Activated effector memory CD4-positive, alpha-beta T cell treated with anti-CD3 and anti-CD28 coated beads, Interleukin-2, amount 50 U/mL, for 16 hours (primary cell): ENCODE measurements at regions not wholly inside any gene's neighbourhood (a gene's known extent, or its start where the extent isn't known, plus 50 kb on each side); places are given as distances from the start of the nearest gene placed in this dataset.

Experiments
- DNase-seq: peaks from one replicate; pipeline ENCODE4 v3.0.0-alpha.2; 2020

DNA sequence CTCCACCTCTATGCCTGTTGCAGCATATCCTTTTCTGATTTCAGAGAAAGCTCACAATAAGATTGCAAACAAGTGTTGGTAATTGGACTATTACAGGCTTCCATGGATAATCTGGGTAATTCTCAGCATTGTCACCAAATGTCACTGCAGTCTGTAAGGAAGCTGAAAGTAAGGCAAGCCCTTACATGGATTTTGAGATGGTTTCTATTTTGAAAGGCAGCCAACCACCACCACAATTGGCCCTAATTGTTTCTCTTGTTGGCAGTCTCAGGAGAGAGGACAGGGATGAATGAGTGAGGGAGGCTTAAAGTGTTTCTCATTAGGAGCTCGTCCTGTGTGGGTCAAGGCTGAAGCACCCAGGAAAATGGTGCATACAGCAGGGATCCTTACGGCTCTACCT is 879.9 kb downstream of the TUSC7 start:
- DNase-seq: no peak

DNA sequence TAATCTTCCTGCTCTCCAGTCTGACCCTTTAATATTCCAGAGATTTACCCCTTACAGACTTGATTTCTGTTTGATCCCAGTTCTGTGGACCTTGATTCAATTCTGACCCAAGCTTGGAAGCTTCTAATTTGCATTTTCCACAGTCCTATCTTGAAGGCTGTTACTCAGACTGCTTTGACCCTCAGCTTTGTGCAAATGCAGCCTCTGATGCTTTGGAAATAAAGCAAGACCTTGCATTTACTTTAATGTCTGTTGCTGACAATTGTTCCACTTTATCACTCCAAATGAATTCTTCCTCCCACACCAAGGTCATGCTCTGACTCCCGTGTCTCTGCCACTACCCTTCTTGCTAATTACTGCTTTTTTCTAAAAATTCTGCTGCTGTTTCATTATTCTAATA is 886.0 kb downstream of the TUSC7 start:
- no peak for DNase-seq

DNA sequence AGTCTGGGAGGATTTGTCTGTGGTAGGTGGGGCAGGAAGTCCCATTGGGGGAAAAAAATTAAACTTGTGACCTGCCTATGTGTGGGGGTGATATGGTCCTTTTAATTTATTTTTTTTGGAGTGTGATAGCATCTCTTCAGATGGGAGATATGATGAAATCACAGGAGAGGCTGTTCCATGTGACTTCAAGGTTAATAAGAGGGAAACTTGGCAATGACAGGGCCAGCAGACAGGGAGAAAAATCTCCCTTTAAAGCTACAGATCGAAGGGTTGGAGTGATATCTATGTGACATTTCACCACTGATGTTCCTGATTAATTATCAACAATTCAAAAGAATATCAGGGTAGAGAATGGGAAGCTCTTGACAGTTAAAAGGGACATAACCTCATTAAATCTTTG is 886.9 kb downstream of the TUSC7 start:
- no peak for DNase-seq

DNA sequence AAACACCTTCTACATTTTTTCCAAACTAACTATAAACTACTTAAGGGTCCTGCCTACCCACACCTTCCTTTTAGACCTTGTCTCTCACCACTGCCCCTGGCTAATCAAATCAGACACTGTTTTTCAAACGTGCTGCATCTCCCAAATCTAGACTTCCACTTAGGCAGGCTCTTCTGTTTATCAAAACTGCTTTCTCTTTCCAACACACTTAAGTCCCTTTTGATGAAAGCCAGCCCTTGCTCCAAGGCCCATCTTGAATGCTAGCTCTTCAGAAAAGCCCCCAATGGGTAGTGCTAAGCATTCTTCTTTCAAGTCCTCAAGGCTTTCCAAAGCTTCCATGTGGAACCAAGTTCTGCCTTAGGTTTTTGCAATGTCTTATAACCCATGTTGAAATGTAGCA is 888.3 kb downstream of the TUSC7 start:
- DNase-seq: no peak

DNA sequence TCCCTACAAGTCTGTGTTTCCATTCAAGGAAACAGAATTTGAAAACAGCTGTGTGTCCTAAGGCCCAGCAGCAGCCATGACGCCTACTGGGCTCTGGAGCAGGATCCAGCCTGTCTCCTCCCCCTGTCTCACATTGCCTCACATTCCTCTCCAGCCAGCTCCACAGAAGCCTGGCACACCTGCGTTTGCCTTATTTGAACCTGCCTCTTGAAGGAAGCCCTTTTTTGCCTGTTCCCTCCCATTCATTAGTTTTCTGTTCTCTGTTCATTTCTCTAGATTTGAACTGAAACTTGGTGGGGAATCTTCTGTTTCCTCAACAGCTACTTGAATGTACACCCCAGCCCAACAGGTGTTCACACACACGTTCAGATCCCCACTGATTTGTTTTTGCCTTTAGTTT is 890.5 kb downstream of the TUSC7 start:
- DNase-seq: no peak

DNA sequence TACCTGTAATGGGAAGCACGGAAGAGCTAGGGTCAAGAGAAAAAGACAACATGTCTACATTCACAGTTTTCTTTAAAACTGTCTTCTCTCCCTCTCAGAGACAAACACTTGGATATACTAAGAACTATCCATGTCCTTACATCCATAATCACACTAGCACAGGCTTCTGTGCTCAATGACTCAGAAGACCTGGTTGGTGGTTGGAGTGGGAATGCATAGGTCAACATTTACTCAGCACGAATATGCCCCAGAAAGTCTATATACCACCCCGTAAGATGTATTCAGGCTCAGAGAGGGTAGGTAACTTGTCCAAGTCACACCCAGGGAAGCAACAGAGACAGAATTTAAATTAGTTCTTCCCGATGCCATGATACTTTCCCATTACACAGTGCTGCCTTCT is 891.1 kb downstream of the TUSC7 start:
- DNase-seq: no peak

DNA sequence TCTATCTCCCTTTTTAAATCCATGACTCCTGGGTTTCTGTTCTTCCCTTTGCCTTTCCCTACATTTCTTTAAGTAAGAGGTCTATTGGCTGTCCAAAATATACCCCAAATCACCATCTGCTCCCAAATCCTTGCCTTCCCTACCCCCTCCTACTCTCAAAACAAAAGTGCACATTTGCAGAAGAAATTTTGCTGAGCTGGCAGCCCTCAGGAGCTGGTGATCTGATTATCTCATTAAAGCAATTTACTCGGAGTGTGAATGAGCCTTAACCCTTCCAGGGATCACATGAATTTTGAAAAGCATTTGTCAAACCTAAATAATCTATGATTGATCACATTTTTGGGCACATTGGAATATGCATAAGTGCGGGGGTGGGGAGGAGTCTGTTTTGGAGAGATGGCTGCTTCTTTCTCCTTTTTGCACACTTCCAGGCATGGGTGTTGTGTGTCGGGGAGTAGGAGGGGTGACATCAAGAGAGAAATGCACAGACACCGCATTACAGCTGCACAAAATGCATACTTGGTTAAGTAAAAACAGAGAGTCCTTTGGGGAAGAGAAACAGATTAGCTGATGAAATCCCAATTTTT is 892.6 kb downstream of the TUSC7 start:
- no peak for DNase-seq

DNA sequence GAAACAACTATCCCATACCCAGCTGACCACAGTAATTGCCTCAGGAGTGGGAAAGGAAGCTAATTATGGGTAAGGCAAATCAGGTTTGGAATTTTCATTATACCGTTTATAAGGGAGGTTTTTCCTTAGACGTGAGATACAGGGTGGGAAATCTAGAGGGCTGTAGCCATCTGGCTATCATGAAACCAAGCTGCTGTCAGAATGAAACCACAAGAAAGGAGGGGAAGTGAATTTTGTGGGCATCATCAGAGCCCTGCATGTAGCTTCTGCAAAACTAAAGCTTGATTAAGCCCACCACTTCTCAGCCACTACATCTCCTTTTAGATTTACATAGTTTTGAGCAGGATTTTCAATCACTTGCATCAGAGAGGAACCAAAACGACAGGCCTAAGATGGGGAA is 893.5 kb downstream of the TUSC7 start:
- DNase-seq: no peak

DNA sequence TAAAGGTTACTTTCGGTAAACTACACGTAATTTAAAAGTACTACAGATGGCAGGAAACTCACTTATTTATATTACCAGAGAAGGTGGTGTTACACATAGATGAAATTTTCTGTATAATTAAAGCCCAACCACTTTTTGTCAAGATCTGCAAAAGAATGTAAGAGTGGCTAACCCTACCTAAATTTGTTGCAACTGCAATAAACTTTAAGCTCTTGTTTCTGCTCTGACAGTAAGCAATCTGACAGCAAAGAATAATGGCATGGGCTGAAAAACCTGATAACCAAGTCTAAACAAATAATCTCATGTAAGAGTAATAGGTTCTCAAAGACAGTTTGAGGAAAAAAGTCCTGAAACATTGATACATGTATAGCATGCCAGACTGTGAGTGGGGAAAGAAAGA is 897.3 kb downstream of the TUSC7 start:
- DNase-seq: no peak

DNA sequence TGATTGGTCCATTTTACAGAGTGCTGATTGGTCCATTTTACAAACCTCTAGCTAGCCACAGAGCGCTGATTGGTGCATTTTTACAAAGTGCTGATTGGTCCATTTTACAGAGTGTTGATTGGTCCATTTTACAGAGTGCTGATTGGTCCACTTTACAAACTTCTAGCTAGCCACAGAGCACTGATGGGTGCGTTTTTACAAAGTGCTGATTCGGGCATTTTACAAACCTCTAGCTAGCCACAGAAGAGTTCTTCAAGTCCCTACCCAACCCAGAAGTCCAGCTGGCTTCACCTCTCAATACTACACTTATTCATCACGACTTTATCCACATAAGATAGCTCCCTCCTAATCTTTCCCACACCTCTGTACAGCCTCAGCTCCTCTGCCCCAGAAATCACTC is 899.8 kb downstream of the TUSC7 start:
- no peak for DNase-seq

DNA sequence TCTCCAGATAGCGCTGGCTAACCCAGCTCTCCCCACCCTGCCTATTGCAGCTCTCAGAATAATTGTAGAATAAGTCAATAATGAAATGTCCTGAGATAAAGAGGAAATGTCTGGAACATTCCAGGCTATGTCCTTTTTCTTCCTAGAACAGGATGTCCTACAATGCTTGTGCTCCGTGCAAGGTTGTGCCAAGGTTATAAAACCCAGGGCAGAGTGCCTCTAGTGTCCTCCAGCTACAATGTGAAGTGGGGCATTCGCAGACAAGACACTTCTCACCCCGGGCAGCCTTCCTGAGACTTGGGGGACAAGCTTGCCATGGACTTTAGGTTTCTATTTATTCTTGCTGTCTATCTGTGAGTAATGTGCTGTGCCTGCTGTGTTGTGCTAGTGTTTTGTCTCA is 900.6 kb downstream of the TUSC7 start:
- DNase-seq: no peak

DNA sequence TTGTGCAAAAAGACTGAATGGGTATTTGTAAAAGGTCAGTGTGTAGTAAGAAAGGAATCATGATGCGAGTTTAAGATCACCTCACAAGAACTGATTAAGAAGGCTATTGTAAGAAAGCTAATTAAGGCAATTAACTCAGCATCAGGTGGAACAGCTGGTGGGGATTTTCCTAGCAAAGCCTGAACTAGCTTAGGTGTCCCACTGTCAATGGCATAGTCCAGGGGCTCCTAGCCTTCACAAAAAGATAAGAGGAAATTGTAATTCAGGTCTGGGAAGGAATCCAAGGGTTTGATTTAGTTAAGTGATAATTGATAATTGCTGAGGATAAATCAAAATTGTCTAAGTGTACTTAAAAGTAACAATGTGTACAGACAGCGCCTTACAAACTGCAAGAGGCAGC is 901.6 kb downstream of the TUSC7 start:
- no peak for DNase-seq

DNA sequence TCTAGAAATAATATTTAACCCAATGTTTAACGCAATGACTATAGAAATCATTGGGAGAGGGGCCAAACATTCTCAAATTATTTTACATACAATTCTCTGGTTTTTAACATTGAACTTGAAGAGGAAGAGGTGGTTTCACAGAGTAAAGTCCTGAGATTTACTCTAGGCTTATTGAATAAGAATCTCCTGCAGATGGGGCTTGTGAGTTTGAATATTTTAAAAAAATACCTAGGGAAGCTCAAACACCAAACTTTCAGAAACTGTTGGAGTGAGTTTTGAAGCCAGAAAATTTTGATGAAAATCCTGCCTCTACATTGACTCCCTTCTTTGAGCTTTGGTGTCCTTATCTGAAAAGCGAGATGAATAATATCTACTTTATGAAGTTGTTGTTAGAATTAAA is 906.6 kb downstream of the TUSC7 start:
- no peak for DNase-seq

DNA sequence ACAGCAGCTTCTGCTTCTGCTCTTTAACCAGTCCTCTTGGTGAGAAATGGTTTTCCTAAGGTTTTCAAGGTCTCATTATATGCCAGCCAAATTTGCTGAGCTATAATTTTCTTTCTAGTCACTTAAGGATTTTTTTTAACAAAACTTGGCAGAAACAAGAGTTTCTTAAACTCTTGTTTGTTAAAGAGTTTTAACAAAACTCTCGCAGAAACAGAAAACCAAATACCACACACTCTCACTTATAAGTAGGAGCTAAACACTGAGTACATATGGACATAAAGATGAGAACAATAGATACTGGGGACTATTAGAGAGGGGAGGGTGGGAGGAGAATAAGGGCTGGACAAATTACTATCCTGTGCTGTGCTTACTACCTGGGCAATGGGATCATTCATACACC is 908.3 kb downstream of the TUSC7 start:
- no peak for DNase-seq

DNA sequence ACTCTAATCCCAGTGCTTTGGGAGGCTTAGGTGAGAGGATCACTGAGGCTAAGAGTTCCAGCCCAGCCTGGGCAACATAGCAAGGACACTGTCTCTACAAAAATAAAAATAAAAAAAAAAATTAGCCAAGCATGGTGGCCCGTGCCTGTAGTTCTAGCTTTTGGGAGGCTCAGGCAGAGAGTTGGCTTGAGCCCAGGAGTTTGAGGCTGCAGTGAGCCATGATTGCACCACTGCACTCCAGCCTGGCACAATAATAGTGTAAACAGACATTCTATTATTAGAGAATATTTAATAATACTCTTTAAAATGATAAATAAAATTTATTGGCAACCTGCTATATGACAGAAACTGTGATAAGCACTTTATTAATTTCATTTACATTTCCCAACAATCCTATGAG is 908.9 kb downstream of the TUSC7 start:
- no peak for DNase-seq

DNA sequence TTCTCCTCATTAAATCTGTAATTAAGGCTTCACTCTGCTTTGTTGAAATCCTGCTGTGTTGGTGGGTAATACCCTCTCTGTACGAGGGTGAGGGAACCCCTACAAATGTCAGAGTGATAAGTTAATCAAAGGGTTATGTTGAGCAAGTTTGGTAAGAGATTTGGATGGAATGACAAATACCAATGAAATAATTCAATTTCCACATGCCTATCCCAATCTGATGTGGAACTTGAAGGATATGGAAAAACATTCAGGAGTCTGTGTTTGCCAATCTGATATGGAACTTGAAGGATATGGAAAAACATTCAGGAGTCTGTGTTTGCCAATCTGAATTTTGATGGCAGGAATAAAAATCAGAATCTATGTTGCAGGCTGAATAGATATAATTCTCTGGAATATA is 910.2 kb downstream of the TUSC7 start:
- DNase-seq: no peak

DNA sequence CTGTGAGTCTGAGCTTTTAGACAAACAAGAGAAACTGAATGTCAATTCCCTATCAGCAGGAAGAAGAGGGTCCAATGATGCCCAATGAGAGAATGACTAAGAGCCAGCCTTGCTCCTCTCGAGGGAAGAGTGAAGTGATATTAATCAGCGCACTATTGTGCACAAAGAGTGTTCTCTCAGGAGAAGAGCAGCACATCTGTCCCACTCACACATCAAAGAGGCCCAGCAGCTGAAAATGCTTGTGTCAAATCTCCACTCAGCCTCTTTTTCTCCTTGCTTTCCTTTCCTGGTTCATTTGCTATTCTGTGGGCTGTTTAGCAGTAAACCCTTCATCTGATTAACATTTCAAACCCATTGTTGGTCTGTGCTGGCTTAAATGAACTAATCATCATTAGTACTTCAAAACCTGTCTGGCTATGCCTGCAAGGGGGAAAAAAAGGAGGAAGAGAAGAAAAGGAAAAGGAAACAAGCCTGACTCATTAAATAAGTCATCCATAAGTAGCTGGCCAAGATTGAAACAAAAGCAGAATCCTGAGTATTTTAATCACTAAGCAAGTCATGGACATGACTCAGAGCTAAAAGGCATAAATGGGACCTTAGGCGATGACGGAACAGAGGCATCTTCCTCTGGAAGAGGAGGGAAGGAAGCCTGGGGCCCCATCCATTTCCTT is 912.7 kb downstream of the TUSC7 start:
- no peak for DNase-seq

DNA sequence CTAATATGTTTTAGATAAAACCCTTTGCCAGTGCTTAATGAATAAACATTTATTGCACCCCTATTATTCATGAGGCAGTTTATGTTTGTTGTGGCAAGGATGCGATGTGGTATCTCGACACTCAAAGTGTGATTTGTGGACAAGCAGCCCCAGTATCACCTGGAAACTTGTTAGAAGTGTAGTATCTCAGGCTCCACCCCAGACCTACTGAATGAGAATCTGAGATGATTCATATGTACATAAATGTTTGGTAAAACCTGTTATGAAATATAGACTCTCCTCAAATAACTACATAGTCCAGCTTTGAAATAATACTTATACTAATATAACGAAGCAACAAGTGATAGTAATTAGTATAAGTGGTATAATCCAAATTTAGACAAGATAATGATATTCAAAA is 914.8 kb downstream of the TUSC7 start:
- DNase-seq: no peak

DNA sequence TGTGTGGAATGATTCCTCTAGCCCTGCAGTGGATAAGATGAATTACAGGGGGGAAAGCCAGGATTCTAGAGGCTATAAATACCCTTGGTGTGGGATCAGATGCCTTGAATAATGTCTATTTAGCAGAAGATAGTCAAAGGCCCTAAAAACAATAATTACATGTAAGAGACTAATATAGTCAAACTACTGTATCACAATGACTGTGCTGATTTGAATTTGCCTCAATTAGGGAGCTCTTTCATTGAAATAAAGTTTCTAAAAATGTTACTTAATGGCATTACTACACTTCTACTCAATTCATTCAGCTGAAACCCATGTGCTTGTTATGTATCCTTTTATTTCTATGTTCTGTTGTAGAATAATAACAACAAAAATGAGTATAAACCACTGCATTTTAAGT is 915.6 kb downstream of the TUSC7 start:
- DNase-seq: no peak

DNA sequence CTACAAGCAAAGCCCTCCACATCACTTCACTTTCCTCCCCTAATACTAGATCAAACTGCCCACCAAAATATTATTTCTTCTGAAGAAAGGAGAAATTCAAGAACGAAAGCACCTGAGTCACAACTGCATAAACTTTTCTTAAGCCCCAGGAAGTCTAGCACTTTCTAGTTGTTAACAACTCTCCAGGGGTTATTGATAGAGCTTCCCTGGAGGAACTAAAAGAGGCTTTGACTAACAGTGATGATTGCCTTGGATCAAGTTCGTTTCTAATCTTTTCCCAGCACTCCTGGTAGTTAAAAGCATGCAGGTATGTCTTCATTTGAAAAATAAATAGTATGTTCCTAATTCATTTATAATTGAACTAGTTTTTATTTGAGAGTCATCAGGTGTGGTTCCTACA is 917.0 kb downstream of the TUSC7 start:
- no peak for DNase-seq

DNA sequence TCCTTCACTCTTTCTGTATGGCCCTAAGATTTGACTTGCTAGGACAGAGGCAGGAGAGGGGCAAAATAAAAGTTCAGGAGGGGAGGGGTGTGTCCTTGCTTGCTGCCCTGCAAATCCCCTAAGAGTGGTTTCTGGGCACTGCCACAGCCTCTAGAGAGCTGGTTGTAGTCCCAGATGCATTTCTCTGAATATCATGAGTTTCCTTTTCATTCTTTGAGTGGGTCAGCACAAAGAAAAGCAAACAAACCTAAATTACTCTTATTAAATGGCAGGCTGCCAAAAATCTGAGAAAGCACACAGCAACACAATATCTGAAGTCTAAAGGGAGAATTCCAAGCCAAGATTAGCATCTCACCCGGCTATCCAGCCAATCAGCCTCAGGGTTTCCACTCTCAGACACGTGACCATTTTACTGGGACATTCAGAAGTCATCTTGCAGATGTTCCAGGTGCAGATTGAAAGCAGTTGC is 919.3 kb downstream of the TUSC7 start:
- no peak for DNase-seq

DNA sequence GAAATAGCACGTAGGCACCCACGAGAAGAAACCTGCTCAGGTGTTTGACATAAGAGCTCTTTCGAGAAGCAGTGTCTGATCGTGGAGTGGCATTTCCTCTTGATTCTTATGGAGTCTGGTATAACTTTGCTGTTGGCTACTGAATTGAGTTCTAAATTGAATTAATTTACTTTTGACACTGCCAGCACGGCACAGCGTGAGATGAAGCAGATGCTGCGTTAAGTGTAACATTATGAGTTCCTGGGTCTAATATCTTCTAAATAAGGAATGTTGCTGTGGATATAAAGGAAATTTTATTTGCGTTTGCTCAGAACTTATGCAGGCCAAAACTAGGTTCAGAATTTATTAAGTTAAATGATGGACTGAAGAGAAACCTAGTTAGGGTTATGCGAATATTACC is 919.9 kb downstream of the TUSC7 start:
- no peak for DNase-seq

DNA sequence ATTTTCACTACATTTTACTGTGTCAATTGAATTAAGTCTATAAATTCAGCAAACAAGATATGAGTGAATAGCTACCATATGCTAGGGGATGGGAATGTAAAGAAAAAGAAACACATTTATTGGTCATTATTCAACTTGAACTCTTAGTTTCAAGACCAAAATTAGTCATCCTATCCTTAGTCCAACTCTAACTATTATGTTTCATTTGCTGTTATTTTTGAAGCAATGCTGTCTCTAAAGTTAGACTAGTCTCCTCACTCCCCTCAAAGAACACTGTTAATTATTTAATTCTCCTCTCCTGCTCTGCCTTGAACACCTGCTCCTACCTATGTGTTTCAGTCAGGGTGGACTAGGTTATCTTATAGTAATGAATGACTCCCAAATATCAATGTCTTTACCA is 920.9 kb downstream of the TUSC7 start:
- DNase-seq: no peak

DNA sequence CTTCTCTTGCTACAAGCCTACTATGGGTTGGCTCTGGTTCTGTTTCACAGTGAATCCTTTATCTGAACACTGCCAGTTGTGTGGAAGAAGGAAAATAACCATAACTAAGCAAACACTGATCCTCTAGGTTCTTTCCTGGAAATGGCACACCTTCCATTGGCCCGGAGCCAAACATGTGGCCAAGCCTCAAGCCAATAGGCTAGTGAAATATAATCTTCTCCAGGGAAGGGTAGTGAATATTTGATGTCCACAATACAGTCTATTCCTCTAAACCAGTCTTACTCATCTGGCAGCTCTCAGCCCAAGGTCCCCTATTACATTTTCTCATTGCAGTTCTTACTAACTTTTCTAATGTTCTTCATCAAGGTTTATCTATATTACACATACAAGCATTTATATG is 921.3 kb downstream of the TUSC7 start:
- DNase-seq: no peak

DNA sequence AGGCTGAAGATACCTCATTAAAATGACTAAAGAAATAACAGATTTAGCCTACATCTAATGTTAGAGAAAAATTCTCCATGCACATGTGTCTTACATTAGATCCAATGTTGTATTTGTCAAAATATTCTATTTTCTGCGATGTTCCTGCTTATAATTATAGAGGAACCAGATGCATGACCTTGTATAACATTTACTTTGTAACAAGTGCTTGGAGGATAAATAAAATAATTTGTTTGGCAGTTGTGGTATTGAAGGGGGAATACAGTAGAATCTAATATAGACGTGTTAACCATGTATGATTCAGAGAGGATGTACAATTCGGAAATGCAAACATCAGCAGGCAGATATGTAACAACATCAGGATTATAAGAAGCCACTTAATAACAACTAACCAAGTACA is 922.2 kb downstream of the TUSC7 start:
- DNase-seq: no peak
